ENCODE measurements at regions not wholly inside any gene's neighbourhood (a gene's known extent, or its start where the extent isn't known, plus 50 kb on each side); places are given as distances from the start of the nearest gene placed in this dataset.

GRCh38 chr12:130100634-130101362, 61.5 kb upstream of the FZD10 start:
- H3K4me1 Mint-ChIP-seq = no peaks in the 10 kb centered on the region
- no peaks in the 10 kb centered on the region for H3K36me3 Mint-ChIP-seq
- H3K4me3 Mint-ChIP-seq = no peak overlapping the region
- H3K27me3 Mint-ChIP-seq = peaks cover 23% of the 10 kb centered on the region
- no peaks in the 10 kb centered on the region for H3K9me3 Mint-ChIP-seq
- H3K27ac Mint-ChIP-seq = no peak overlapping the region

- Mint-ChIP-seq H3K27me3 (peaks cover 23% of the 10 kb centered on the region), H3K4me1 (no peaks in the 10 kb centered on the region), H3K9me3 (no peaks in the 10 kb centered on the region), H3K36me3 (no peaks in the 10 kb centered on the region), H3K4me3 (no peak overlapping the region), H3K27ac (no peak overlapping the region)
Observed at GRCh38 chr12:130101370-130101769, 60.9 kb upstream of the FZD10 start.

GRCh38 chr12:130102266-130102665, 60.0 kb upstream of the FZD10 start:
- H3K27ac Mint-ChIP-seq = no peak overlapping the region
- no peak overlapping the region for H3K4me3 Mint-ChIP-seq
- peaks cover 23% of the 10 kb centered on the region for H3K27me3 Mint-ChIP-seq
- no peaks in the 10 kb centered on the region for H3K36me3 Mint-ChIP-seq
- H3K9me3 Mint-ChIP-seq = no peaks in the 10 kb centered on the region
- H3K4me1 Mint-ChIP-seq = no peaks in the 10 kb centered on the region

- Mint-ChIP-seq H3K4me3 (no peak overlapping the region), H3K27me3 (peaks cover 23% of the 10 kb centered on the region), H3K27ac (no peak overlapping the region), H3K9me3 (no peaks in the 10 kb centered on the region), H3K36me3 (no peaks in the 10 kb centered on the region), H3K4me1 (no peaks in the 10 kb centered on the region)
Observed at GRCh38 chr12:130104571-130105106, 57.6 kb upstream of the FZD10 start.

- no peaks in the 10 kb centered on the region for H3K4me1 Mint-ChIP-seq
- peaks cover 13% of the 10 kb centered on the region for H3K27me3 Mint-ChIP-seq
- H3K4me3 Mint-ChIP-seq = no peak overlapping the region
- H3K36me3 Mint-ChIP-seq = no peaks in the 10 kb centered on the region
- H3K27ac Mint-ChIP-seq = no peak overlapping the region
- H3K9me3 Mint-ChIP-seq = no peaks in the 10 kb centered on the region
Observed at GRCh38 chr12:130109062-130109945, 53.0 kb upstream of the FZD10 start.

- H3K4me1 Mint-ChIP-seq = no peaks in the 10 kb centered on the region
- no peak overlapping the region for H3K4me3 Mint-ChIP-seq
- H3K27ac Mint-ChIP-seq = no peak overlapping the region
- H3K27me3 Mint-ChIP-seq = peaks cover 6% of the 10 kb centered on the region
- H3K9me3 Mint-ChIP-seq = no peaks in the 10 kb centered on the region
- H3K36me3 Mint-ChIP-seq = no peaks in the 10 kb centered on the region
Observed at GRCh38 chr12:130110914-130111313, 51.4 kb upstream of the FZD10 start.

- Mint-ChIP-seq H3K4me1 (no peaks in the 10 kb centered on the region), H3K27ac (no peak overlapping the region), H3K4me3 (no peak overlapping the region), H3K36me3 (no peaks in the 10 kb centered on the region), H3K27me3 (peaks cover 6% of the 10 kb centered on the region), H3K9me3 (no peaks in the 10 kb centered on the region)
Observed at GRCh38 chr12:130111965-130112496, 50.2 kb upstream of the FZD10 start.
